Activated naive CD8-positive, alpha-beta T cell treated with anti-CD3 and anti-CD28 coated beads, Interleukin-2, amount 10 ng/mL, durations not matched to agents 7 days and 5 days (primary cell): ENCODE measurements at regions not wholly inside any gene's neighbourhood (a gene's known extent, or its start where the extent isn't known, plus 50 kb on each side); places are given as distances from the start of the nearest gene placed in this dataset.

Experiments
- ATAC-seq: fragments of 150-1000 bp; cut with Tn5 transposase; one replicate; pipeline ENCODE4 v1.10.0; 2021; ENCODE audit warnings: low read depth, moderate library complexity
- POLR2A ChIA-PET: fragments of 350-600 bp; sonication (Branson Sonifier 250); formaldehyde crosslinking; loops from one replicate; lab custom pipeline; 2021; ENCODE audit warnings: antibody characterized with exemption; lab: Charles Lee
- DNase-seq: peaks from one replicate; pipeline ENCODE4 v3.0.0; 2021
- H3K27ac Mint-ChIP-seq: one replicate; pipeline ENCODE4 v1.8.0; 2022; ENCODE audit warnings: mild to moderate bottlenecking, mixed read lengths
- H3K27me3 Mint-ChIP-seq: one replicate; pipeline ENCODE4 v1.8.0; 2022; ENCODE audit warnings: mild to moderate bottlenecking, moderate library complexity, mixed read lengths
- H3K36me3 Mint-ChIP-seq: one replicate; pipeline ENCODE4 v1.8.0; 2021; ENCODE audit warnings: mild to moderate bottlenecking, mixed read lengths
- H3K4me1 Mint-ChIP-seq: one replicate; pipeline ENCODE4 v1.8.0; 2021; ENCODE audit warnings: mixed read lengths
- H3K4me3 Mint-ChIP-seq: one replicate; pipeline ENCODE4 v1.8.0; 2022; ENCODE audit warnings: mild to moderate bottlenecking, moderate library complexity, mixed read lengths
- H3K9me3 Mint-ChIP-seq: one replicate; pipeline ENCODE4 v1.8.0; 2021; ENCODE audit warnings: mixed read lengths

DNA sequence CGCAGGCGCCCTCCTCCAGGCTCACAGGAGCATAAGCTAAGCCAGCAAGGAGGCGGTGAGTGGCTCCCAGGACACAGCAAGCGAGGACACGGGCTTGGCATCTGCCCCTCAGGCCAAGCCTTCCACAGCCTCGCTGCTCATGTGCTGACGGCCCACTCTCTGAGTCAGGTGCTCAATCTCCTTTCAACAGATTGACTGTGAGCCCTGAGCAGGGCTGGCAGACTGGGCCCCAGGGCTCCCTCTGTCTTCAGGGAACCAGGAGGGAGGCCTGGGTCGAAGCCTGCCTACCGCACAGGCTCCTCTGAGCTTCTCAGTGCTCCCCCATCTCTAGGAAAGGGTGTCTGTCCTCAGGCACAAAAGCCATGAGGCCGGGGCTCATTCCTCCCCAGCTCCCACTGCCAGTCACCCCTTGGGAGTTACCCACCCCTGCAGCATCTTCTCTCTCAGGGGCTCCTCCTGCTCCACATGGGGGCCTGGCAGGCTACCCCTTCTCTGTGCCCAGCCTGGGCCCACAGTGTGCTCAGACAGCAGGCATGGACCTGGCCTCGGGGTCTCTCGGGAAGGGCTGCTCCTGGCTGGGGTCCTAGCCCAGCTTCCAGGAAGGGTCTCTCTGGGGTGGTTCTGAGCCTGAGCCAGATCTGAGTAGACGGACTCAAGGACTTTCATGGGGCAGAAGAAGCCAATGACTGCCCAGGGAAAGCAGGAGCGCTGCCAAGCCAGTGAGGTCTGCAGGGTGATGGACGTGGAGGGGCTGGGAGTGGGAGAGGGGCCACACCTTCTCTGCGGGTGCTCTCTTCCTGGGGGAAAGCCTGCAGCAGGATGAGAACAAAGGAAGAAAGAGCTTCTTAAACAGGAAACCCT lies 138.0 kb upstream of the GPC1 start:
- Mint-ChIP-seq H3K27ac (no peak overlapping the region), H3K27me3 (no peaks in the 10 kb centered on the region), H3K4me1 (no peaks in the 10 kb centered on the region), H3K4me3 (no peak overlapping the region), H3K36me3 (no peaks in the 10 kb centered on the region), H3K9me3 (no peaks in the 10 kb centered on the region)
- POLR2A ChIA-PET: no interaction called here
- DNase-seq (no peak), ATAC-seq (no peak)

GRCh38 chr2:240298117-240298790 lies 137.2 kb upstream of the GPC1 start:
- no peak for ATAC-seq

DNA sequence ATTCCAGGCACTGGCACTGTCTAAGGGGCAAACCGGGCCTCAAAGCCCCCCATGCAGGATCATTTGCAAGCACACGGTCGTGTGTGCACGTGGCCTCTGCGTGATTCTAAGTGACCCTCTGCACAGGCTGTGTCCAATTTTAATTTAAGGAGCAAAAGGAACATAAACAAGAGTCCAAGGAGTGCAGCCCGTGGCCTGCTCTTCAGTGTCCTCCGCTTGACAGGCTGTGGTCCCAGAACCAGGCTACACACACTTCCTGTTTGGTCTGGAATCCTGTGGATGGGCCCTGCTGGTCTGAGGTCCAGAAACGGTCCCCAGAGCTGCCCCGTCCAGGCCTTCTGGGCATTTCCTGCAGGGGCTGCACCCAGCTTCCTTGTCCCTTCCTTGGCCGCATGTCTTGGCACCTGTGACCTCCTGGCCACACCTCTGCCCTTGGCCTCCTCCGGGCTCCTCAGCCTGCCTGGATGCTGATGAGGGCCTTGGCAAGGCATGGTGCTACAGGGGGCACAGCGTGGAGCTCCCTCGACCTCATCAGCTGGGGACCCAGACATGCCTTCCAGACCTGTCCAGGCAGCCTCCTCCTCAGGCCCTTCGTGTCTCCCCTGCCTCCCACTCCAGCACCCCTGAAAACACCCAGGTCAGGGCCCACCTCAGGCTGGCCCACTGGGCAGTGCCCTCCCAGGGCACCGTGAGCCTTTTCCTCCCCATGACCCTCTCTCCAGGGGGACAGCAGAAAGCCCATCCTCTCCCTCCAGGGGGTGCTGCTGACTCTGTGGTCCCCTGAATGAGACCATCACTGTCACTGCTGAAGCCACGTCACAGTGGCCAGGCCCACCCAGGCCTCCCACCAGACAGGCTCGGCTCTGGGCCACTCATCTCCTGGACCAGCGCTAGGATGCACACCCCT lies 136.4 kb upstream of the GPC1 start:
- POLR2A ChIA-PET: no interaction called here
- DNase-seq (no peak), ATAC-seq (no peak)
- H3K27me3 Mint-ChIP-seq: peaks cover 2% of the 10 kb centered on the region
- no peaks in the 10 kb centered on the region for H3K4me1 Mint-ChIP-seq
- no peak overlapping the region for H3K27ac Mint-ChIP-seq
- H3K36me3 Mint-ChIP-seq: no peaks in the 10 kb centered on the region
- no peaks in the 10 kb centered on the region for H3K9me3 Mint-ChIP-seq
- H3K4me3 Mint-ChIP-seq: no peak overlapping the region

More at GRCh38 chr2:240298117-240298790, 137.2 kb upstream of the GPC1 start:
- H3K36me3 Mint-ChIP-seq: no peaks in the 10 kb centered on the region
- H3K27me3 Mint-ChIP-seq: no peaks in the 10 kb centered on the region
- no peak overlapping the region for H3K4me3 Mint-ChIP-seq
- no peaks in the 10 kb centered on the region for H3K4me1 Mint-ChIP-seq
- POLR2A ChIA-PET: no interaction called here
- DNase-seq: no peak
- no peaks in the 10 kb centered on the region for H3K9me3 Mint-ChIP-seq
- H3K27ac Mint-ChIP-seq: no peak overlapping the region

- no peak for DNase-seq
- H3K9me3 Mint-ChIP-seq: no peaks in the 10 kb centered on the region
- no peak overlapping the region for H3K27ac Mint-ChIP-seq
- no peaks in the 10 kb centered on the region for H3K36me3 Mint-ChIP-seq
- no peak for ATAC-seq
- no peaks in the 10 kb centered on the region for H3K4me1 Mint-ChIP-seq
- POLR2A ChIA-PET: no interaction called here
- H3K4me3 Mint-ChIP-seq: no peak overlapping the region
- H3K27me3 Mint-ChIP-seq: peaks cover 2% of the 10 kb centered on the region
Observed at GRCh38 chr2:240299710-240300068, 135.8 kb upstream of the GPC1 start.

GRCh38 chr2:240300261-240300821 lies 135.1 kb upstream of the GPC1 start:
- ATAC-seq (no peak), DNase-seq (no peak)
- Mint-ChIP-seq H3K27me3 (peaks cover 2% of the 10 kb centered on the region), H3K9me3 (no peaks in the 10 kb centered on the region), H3K27ac (no peak overlapping the region), H3K4me3 (no peak overlapping the region), H3K36me3 (no peaks in the 10 kb centered on the region), H3K4me1 (no peaks in the 10 kb centered on the region)
- POLR2A ChIA-PET: no interaction called here

GRCh38 chr2:240300840-240301239 lies 134.6 kb upstream of the GPC1 start:
- POLR2A ChIA-PET: no interaction called here
- Mint-ChIP-seq H3K4me1 (no peaks in the 10 kb centered on the region), H3K36me3 (no peaks in the 10 kb centered on the region), H3K4me3 (no peak overlapping the region), H3K27me3 (peaks cover 2% of the 10 kb centered on the region), H3K27ac (no peak overlapping the region), H3K9me3 (no peaks in the 10 kb centered on the region)
- DNase-seq: no peak
- ATAC-seq: no peak

GRCh38 chr2:240301256-240301795 lies 134.1 kb upstream of the GPC1 start:
- POLR2A ChIA-PET: no interaction called here
- Mint-ChIP-seq H3K4me1 (no peaks in the 10 kb centered on the region), H3K27ac (no peak overlapping the region), H3K27me3 (peaks cover 2% of the 10 kb centered on the region), H3K36me3 (no peaks in the 10 kb centered on the region), H3K4me3 (no peak overlapping the region), H3K9me3 (no peaks in the 10 kb centered on the region)
- DNase-seq (no peak), ATAC-seq (no peak)

GRCh38 chr2:240302041-240302440 lies 133.4 kb upstream of the GPC1 start:
- DNase-seq: no peak
- POLR2A ChIA-PET: no interaction called here
- H3K36me3 Mint-ChIP-seq: no peaks in the 10 kb centered on the region
- no peak overlapping the region for H3K4me3 Mint-ChIP-seq
- ATAC-seq: no peak
- H3K27me3 Mint-ChIP-seq: peaks cover 2% of the 10 kb centered on the region
- H3K27ac Mint-ChIP-seq: no peak overlapping the region
- H3K4me1 Mint-ChIP-seq: no peaks in the 10 kb centered on the region
- no peaks in the 10 kb centered on the region for H3K9me3 Mint-ChIP-seq

DNA sequence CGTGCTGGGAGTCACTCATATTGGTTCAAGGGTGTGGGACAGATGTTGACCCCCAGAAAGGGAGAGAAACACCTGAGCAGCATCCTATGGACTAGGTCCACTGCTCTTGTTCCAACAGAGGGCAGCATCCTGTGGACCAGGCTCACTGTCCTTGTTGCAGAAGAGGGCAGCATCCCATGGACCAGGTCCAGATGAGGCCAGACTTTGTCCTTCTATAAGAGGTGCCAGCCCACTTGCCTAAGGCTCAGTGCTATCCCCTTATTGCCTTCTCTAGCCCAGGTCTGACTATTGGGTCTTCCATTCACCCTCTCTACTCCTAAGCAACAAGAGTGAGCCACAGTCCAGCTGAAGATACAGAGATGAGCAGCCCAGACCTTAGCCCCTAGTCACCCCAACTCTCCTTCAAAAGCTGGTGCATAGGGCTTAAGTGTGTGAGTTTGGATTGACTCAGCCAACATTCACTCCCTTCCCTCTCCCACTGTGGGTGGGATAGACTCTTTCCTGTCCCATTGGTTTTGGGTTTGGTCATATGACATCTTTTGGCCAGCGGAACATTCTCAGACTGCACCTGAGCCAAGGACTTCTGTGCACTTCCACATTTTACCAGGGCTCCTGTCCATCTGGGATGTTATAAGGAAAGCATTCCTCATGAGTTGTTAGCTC lies 132.4 kb upstream of the GPC1 start:
- Mint-ChIP-seq H3K9me3 (no peaks in the 10 kb centered on the region), H3K4me1 (no peaks in the 10 kb centered on the region), H3K4me3 (no peak overlapping the region), H3K36me3 (no peaks in the 10 kb centered on the region), H3K27ac (no peak overlapping the region), H3K27me3 (peaks cover 6% of the 10 kb centered on the region)
- DNase-seq (no peak), ATAC-seq (no peak)
- POLR2A ChIA-PET: no interaction called here

GRCh38 chr2:240303896-240304745 lies 131.3 kb upstream of the GPC1 start:
- Mint-ChIP-seq H3K4me1 (no peaks in the 10 kb centered on the region), H3K27ac (no peak overlapping the region), H3K4me3 (no peak overlapping the region), H3K27me3 (peaks cover 6% of the 10 kb centered on the region), H3K36me3 (no peaks in the 10 kb centered on the region), H3K9me3 (no peaks in the 10 kb centered on the region)
- POLR2A ChIA-PET: no interaction called here
- ATAC-seq (no peak), DNase-seq (no peak)

- Mint-ChIP-seq H3K27ac (no peak overlapping the region), H3K9me3 (no peaks in the 10 kb centered on the region), H3K4me1 (no peaks in the 10 kb centered on the region), H3K4me3 (no peak overlapping the region), H3K36me3 (no peaks in the 10 kb centered on the region), H3K27me3 (peaks cover 6% of the 10 kb centered on the region)
- DNase-seq: no peak
- no peak for ATAC-seq
- POLR2A ChIA-PET: no interaction called here
Observed at GRCh38 chr2:240304746-240305161, 130.7 kb upstream of the GPC1 start.

DNA sequence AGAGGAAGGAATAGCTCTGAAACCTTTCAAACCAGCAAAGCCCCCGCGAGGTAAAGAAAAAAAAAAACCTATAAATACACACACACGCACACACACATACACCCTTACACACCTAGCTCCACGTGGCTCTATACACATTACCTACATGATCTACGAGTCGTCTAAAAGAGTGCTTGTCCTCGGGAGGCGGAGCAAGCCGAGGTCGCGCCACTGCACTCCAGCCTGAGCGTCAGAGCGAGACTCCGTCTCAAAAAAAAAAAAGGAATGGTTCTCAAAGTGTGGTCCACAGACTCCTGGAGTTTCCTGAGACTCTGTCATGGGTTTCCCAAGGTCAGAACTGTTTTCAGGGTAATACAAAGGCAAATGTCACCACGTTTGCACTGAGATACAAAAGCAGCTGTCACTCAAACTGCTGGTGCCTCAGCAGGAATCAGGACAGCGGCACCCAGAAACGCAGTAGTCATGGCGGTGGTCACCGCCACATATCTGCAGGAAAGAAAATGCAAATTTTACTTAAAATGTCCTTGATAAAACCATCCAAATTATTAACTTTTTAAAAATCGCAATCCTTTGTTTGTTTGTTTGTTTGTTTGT lies 130.0 kb upstream of the GPC1 start:
- Mint-ChIP-seq H3K4me3 (no peak overlapping the region), H3K27me3 (peaks cover 6% of the 10 kb centered on the region), H3K9me3 (no peaks in the 10 kb centered on the region), H3K27ac (no peak overlapping the region), H3K36me3 (no peaks in the 10 kb centered on the region), H3K4me1 (no peaks in the 10 kb centered on the region)
- DNase-seq (no peak), ATAC-seq (no peak)
- POLR2A ChIA-PET: no interaction called here
